HepG2 (cell line): ENCODE measurements at regions not wholly inside any gene's neighbourhood (a gene's known extent, or its start where the extent isn't known, plus 50 kb on each side); places are given as distances from the start of the nearest gene placed in this dataset.

Experiments used
- ATAC-seq: fragments of 200-7000 bp; cut with Tn5 transposase; 3 replicates; pipeline ENCODE4 v1.9.1; 2020; ENCODE audit warnings: mild to moderate bottlenecking, moderate library complexity
- BruUV-seq: library from RNA; stranded (reverse); fragments of 400-500 nt; replicated peaks from 2 replicates; lab custom pipeline; 2021; lab: Mats Ljungman, UMichigan
- CTCF ChIA-PET: fragments of 300-600 bp; formaldehyde crosslinking; extraction: SDS; loops from one replicate; lab custom pipeline; 2021; ENCODE audit warnings: low total read pairs, inconsistent platforms, low intra/inter-chr PET ratio; lab: Yijun Ruan, JAX
- POLR2A ChIA-PET: fragments of 350-600 bp; sonication (Branson Sonifier 250); formaldehyde crosslinking; loops from one replicate; lab custom pipeline; 2020; ENCODE audit warnings: antibody characterized with exemption, inconsistent platforms; lab: Yijun Ruan, JAX
- DNase-seq: peaks from one replicate; pipeline ENCODE4 v3.0.0-alpha.2; 2015; ENCODE audit warnings: low spot score
- FAIRE-seq: peaks from 3 replicates; lab custom pipeline; 2011; peaks lifted over from hg19 to GRCh38; lab: Jason Lieb, UNC
- H2AFZ ChIP-seq: one replicate; pipeline ENCODE4 v1.6.1; 2011; ENCODE audit warnings: low read length, inconsistent platforms
- H3K27ac ChIP-seq: fragments of 300-600 bp; 3 replicates; pipeline ENCODE4 v1.8.0; 2011; ENCODE audit warnings: mixed run types, mild to moderate bottlenecking, mixed read lengths, low read length, inconsistent platforms; ENCODE audit not compliant: insufficient read depth; ENCODE audit errors: extremely low read length
- H3K27me3 ChIP-seq, 2 experiments: fragments of 200-600 bp in 1 of 2; 2 replicates in 1 of 2; 3 replicates in 1 of 2; pipeline versions ENCODE4 v1.6.0 to v1.8.0; 2011; ENCODE audit warnings: low read length in 2 of 2, mild to moderate bottlenecking in 2 of 2, moderate library complexity in 2 of 2, inconsistent platforms in 1 of 2; ENCODE audit not compliant: insufficient read depth in 2 of 2, control insufficient read depth in 1 of 2
- H3K36me3 ChIP-seq, 2 experiments: fragments of 200-600 bp in 1 of 2; replicated peaks in 1 of 2; 2 replicates in 1 of 2; 3 replicates in 1 of 2; pipeline versions ENCODE4 v1.5.1 to v1.8.0; 2011; ENCODE audit warnings: low read length in 2 of 2, inconsistent platforms in 1 of 2; ENCODE audit not compliant: insufficient read depth in 2 of 2, control insufficient read depth in 1 of 2
- H3K4me1 ChIP-seq: 2 replicates; pipeline ENCODE4 v1.5.1; 2012; ENCODE audit warnings: low read length, inconsistent platforms; ENCODE audit not compliant: insufficient read depth
- H3K4me2 ChIP-seq: 2 replicates; pipeline ENCODE4 v1.6.0; 2011; ENCODE audit warnings: low read depth, low read length, inconsistent platforms
- H3K4me3 ChIP-seq, 3 experiments: fragments of 200-600 bp in 1 of 3; sonication (generic), shearing (Covaris generic) in 1 of 3; replicated peaks in 1 of 3; 2 replicates each; pipeline ENCODE4 v1.5.1; 2011 to 2016; ENCODE audit warnings: low read length in 3 of 3, inconsistent platforms in 2 of 3, low read depth in 2 of 3, mild to moderate bottlenecking in 2 of 3, control low read depth in 1 of 3, mixed read lengths in 1 of 3; ENCODE audit not compliant: insufficient read depth in 1 of 3
- H3K79me2 ChIP-seq: one replicate; pipeline ENCODE4 v1.6.1; 2011; ENCODE audit warnings: low read length, inconsistent platforms; ENCODE audit not compliant: insufficient read depth
- H3K9ac ChIP-seq: 2 replicates; pipeline ENCODE4 v1.6.0; 2011; ENCODE audit warnings: mild to moderate bottlenecking, low read depth, low read length, inconsistent platforms; ENCODE audit not compliant: insufficient read depth
- H3K9me3 ChIP-seq: 2 replicates; pipeline ENCODE4 v1.5.1; 2012; ENCODE audit warnings: mild to moderate bottlenecking, low read length
- H4K20me1 ChIP-seq: 2 replicates; pipeline ENCODE4 v1.6.0; 2011; ENCODE audit warnings: inconsistent platforms, mild to moderate bottlenecking, low read length, moderate library complexity; ENCODE audit not compliant: insufficient read depth
- CEBPG ChIP-seq: IDR thresholded peaks from 2 replicates; pipeline ENCODE4 v1.6.1; 2016
- DMAP1 ChIP-seq: IDR thresholded peaks from 2 replicates; pipeline ENCODE4 v1.6.1; 2016
- FOSL2 ChIP-seq: sonication (generic); formaldehyde crosslinking; IDR thresholded peaks from 2 replicates; pipeline ENCODE4 v1.4.0; 2020; ENCODE audit warnings: missing genetic modification reagents
- ISL2 ChIP-seq: sonication (generic); formaldehyde crosslinking; IDR thresholded peaks from 2 replicates; pipeline ENCODE4 v1.5.0; 2020; ENCODE audit warnings: missing genetic modification reagents
- MXI1 ChIP-seq: IDR thresholded peaks from 3 replicates; pipeline ENCODE4 v1.6.1; 2012; ENCODE audit warnings: low read depth, low read length, inconsistent platforms, borderline replicate concordance
- TBP ChIP-seq: sonication (generic); formaldehyde crosslinking; IDR thresholded peaks from 2 replicates; pipeline ENCODE4 v1.5.0; 2020; ENCODE audit warnings: missing genetic modification reagents
- ZNF431 ChIP-seq: sonication (generic); formaldehyde crosslinking; IDR thresholded peaks from 2 replicates; pipeline ENCODE4 v1.9.0; 2022; ENCODE audit warnings: missing genetic modification reagents, low read depth, mild to moderate bottlenecking, borderline replicate concordance
- WGBS: methylation state at CpG from one replicate; pipeline ENCODE4 v1.1.6; 2017; ENCODE audit warnings: low lambda C conversion rate; 5-methylcytosine and 5-hydroxymethylcytosine counted together
- in situ Hi-C: cut with HindIII; loops from 2 replicates; pipeline ENCODE4 v1.10.0; 2017; ENCODE audit warnings: low pct_unique_long_range_greater_than_20kb; ENCODE audit not compliant: extremely low pct_ligation_motif_present
- intact Hi-C: fragments of 100-400 bp; cut with micrococcal nuclease; formaldehyde crosslinking; loops from one replicate; pipeline ENCODE4 v1.10.0; 2022; ENCODE audit not compliant: unreplicated experiment

GRCh38 chr12:90501412-90501811 is 453.6 kb downstream of the CCER1 start:
- no TSS peak for BruUV-seq
- no peak for FAIRE-seq
- no peak overlapping the region for H3K4me3 ChIP-seq
- TF ChIP-seq ISL2 (CRISPR knock-in tag), result no peak
- TF ChIP-seq CEBPG (CRISPR knock-in tag), result no peak
- no peak for TF ChIP-seq ZNF431 (CRISPR knock-in tag)
- no peak for TF ChIP-seq MXI1
- ChIA-PET POLR2A (no interaction called here), CTCF (no interaction called here)
- no peaks in the 10 kb centered on the region for H3K27me3 ChIP-seq
- H3K27ac ChIP-seq, result no peak overlapping the region
- H3K79me2 ChIP-seq, result no peaks in the 10 kb centered on the region
- intact Hi-C loops (no loop called here), in situ Hi-C loops (no loop called here)
- no peak for DNase-seq
- ATAC-seq, result no peak
- 2% methylated on average over 2 of the region's 2 CpGs for WGBS
- peaks cover 8% of the 10 kb centered on the region; the same call in 1 of the 2 replicates for H3K9me3 ChIP-seq
- H3K4me2 ChIP-seq, result no peak overlapping the region
- H3K4me1 ChIP-seq, result peaks cover 18% of the 10 kb centered on the region
- no peaks in the 10 kb centered on the region for H4K20me1 ChIP-seq
- H3K36me3 ChIP-seq, result no peaks in the 10 kb centered on the region
- no peak overlapping the region for H2AFZ ChIP-seq
- no peak overlapping the region for H3K9ac ChIP-seq

DNA sequence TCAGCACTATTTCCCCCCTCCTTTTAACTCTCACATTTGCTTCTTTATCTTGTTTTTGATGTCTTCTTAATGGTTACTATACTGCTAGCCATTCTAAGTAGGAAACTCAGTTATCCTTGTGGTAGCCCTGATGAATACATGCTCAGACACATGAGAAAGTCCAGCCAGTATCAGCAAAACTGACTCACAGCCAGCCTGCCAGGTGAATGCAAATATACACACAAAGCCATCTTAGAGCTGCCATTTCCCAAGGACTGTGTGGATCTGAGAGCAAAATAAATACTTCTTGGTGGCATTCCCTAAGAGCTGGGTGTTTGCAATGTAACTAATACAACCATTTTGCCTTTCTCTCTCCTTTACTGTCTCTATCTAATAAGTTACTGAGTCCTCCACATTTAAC is 455.2 kb downstream of the CCER1 start:
- Histone ChIP-seq H3K79me2 (no peaks in the 10 kb centered on the region), H3K27ac (no peak overlapping the region)
- in situ Hi-C loops, result no loop called here
- 0 out of 2 replicates have a peak, but pooled peaks have one; percentile 5 for TF ChIP-seq FOSL2 (CRISPR knock-in tag)
- no peak for TF ChIP-seq TBP
- no peak for TF ChIP-seq DMAP1 (CRISPR knock-in tag)
- TF ChIP-seq, all 625 proteins: peak for 1
- no peaks in the 10 kb centered on the region for H3K27me3 ChIP-seq
- ChIA-PET CTCF (no interaction called here), POLR2A (no interaction called here)
- H3K36me3 ChIP-seq, result no peaks in the 10 kb centered on the region
- no peak overlapping the region for H3K4me3 ChIP-seq
- H3K9ac ChIP-seq, result no peak overlapping the region
- H3K4me2 ChIP-seq, result no peak overlapping the region
- FAIRE-seq (no peak), ATAC-seq (peak; percentile 41; the same call in 1 of the 3 replicates), DNase-seq (no peak)
- H3K9me3 ChIP-seq, result peaks cover 8% of the 10 kb centered on the region; the same call in 1 of the 2 replicates
- no peak overlapping the region for H2AFZ ChIP-seq
- peaks cover 18% of the 10 kb centered on the region for H3K4me1 ChIP-seq
- BruUV-seq, result no TSS peak
- H4K20me1 ChIP-seq, result no peaks in the 10 kb centered on the region
- intact Hi-C loops, result no loop called here
